HT-29 (cell line): ENCODE measurements at regions not wholly inside any gene's neighbourhood (a gene's known extent, or its start where the extent isn't known, plus 50 kb on each side); places are given as distances from the start of the nearest gene placed in this dataset.
A peak's percentile ranks its signal among the peaks of the same experiment; 100 is the strongest.

Source experiments
- DNase-seq: peaks from one replicate; pipeline ENCODE4 v3.0.0-alpha.2; 2015; ENCODE audit warnings: low spot score

- peak; percentile 18 for DNase-seq
These were observed 52.1 kb downstream of the MPP7 start for GRCh38 chr10:28250782-28251181.

GRCh38 chr10:28250358-28250757 is 52.5 kb downstream of the MPP7 start:
- DNase-seq, result no peak

DNA sequence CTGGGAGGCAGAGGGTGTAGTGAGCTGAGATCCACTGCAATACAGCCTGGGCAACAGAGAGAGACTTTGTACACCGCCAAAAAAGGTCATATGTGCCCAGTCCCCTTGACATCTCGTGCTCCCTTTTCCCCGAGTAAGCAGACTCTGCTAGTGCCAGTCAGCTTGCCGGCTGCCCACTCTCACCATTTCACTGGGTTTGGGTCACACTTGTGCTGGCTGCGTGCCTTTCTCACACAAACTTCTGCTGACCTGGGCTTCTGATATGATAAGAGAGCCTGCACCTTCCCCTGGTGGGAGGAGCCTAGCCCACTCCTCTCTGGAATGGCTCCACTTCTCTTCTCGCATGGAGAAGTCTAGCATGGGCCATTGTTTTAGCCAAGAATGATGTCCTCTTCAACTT is 53.4 kb downstream of the MPP7 start:
- no peak for DNase-seq

- no peak for DNase-seq
These were observed 54.8 kb downstream of the MPP7 start for GRCh38 chr10:28248092-28248491.

GRCh38 chr10:28246023-28246422 is 56.8 kb downstream of the MPP7 start:
- no peak for DNase-seq

GRCh38 chr10:28243923-28244322 is 58.9 kb downstream of the MPP7 start:
- no peak for DNase-seq

DNA sequence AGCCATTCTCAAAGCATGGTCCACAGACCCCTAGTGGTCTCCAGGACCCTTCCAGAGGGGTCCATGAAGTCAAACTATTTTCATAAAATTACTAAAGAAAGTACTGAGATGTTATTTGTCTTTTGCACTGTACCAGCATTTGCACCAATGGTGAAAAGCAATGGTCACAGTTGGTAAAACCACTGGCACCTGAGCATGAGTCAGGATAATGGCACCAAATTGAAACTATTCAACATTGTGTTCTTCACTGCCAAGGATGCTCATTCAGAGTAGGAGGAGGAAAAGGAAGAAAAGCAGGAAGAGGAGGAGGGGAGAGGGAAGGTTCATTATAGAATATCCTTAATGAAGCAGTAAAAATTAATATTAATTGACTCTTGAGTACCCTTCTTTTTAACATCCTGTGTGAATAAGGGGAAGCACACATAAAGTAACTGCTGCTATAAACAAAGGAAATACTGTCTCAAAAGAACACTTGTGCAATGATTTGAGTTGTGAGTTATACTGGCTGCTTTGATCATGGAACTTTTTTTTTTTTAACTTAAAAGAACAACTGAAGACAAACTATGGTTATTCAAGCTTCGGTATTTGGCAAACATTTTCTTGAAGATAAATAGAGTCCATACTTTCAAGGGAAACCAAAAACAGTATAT is 60.2 kb downstream of the MPP7 start:
- no peak for DNase-seq

- peak; percentile 85 for DNase-seq
These were observed 61.0 kb downstream of the MPP7 start for GRCh38 chr10:28241741-28242399.

DNA sequence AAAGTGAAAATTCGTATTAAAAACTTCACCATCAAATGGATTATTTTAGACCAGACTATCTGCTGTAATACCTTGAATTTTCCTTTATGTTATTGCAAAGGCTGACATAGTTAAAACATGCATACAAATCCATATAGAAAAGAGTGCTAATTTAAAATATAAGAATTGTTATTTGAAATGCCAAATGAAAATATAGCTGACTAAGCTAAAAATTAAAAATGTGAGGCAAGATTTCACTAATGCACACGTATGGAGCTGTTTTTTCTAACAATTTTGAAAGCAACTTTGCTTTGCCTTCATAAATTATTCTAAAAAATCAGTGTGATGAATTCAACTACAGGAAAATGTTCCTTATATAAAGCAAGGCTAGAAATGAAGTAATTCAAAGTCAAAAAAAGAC is 62.5 kb downstream of the MPP7 start:
- DNase-seq, result no peak

- no peak for DNase-seq
These were observed 66.3 kb downstream of the MPP7 start for GRCh38 chr10:28236591-28236990.

DNA sequence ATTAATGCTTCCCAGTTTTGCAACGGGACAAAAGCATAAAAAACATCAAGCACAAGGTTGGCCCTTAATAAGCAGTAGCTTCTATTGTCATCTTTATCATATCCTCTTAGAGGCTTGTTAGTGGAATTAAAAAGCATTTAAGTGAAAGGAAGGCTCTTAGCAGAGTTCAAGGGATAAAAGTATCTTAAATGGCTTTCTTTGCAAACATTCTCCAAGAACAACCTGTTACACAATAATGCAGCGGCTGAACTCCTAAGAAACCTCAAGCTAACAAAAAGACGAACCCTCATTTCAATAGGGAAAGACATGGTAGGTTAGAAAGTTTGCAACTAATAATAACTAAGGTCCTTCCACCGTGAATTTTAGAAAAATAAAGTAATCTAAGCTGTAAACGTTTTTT is 82.1 kb downstream of the MPP7 start:
- DNase-seq, result no peak

DNA sequence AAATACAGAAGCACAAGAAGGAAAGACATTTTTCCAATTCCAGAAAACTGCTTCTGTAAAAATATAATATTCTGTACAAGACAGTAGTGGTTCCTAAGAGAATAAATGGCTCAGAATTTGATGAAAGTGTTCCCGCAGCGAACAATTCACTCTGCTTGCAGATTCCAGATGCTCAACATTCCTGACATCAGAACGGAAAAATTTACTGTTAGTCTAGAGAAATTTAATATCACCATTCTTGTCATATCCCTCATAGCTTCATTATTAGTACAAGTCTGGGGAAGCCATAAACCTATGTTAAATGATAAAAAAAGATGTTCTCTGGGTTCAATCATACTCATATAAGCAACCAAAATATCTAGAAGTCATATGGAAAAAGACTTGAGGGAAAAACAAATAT is 83.6 kb downstream of the MPP7 start:
- no peak for DNase-seq

- no peak for DNase-seq
These were observed 85.0 kb downstream of the MPP7 start for GRCh38 chr10:28217848-28218247.

DNA sequence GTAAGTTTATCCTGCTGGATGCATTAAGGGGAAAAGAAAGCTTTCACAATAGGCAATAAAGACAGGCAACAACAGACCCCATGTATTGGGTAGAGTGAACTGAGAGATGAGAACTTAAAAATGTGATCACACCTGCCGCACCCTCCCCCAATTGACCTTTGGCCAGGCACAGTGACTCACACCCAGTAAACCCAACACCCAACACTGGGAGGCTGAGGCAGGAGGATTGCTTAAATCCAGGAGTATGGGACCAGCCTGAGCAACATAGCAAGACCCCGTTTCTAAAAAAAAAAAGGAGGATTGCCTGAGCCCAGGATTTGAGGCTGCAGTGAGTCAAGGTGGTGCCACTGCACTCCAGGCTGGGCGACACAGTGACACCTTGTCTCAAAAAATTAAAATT is 86.9 kb downstream of the MPP7 start:
- DNase-seq, result no peak

DNA sequence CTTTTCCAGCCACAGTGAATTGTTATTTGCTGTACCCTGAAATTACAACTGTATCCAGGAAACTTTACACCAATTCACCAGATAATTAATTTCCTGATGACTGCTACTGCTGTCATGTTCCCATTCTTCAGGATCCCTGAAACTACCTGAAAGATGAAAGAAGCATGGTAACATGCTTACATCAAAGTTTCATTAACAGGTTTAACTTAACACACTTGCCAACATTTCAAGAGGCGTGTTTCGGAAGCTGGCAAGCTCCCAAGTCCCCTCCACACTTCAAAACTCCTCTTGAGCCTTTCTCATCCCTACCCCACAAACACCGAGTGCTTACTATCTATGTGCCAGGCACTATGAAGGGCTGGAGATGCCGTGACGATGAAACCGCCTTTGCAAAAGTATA is 88.6 kb downstream of the MPP7 start:
- no peak for DNase-seq

DNA sequence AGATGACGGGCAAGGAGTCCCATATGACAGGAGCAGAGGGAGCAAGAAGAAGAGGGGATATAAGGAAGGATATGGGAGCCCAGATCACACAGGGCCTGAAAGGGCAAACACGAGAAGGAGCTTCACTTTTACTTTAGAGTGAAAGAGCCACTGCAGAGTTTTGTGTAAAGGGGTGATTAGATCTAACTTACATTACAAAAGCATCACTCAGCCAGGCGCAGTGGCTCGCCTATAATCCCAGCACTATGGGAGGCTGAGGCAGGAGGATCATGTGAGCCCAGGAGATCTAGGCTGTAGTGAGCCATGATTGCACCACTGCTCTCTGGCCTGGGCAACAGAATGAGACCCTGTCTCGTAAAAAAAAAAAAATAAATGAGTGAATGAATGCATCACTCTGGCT is 91.1 kb downstream of the MPP7 start:
- DNase-seq, result no peak

GRCh38 chr10:28207799-28208198 is 95.1 kb downstream of the MPP7 start:
- DNase-seq, result no peak

GRCh38 chr10:28202941-28203352 is 99.9 kb downstream of the MPP7 start:
- DNase-seq, result no peak

GRCh38 chr10:28201410-28202400 is 101.2 kb downstream of the MPP7 start:
- no peak for DNase-seq

DNA sequence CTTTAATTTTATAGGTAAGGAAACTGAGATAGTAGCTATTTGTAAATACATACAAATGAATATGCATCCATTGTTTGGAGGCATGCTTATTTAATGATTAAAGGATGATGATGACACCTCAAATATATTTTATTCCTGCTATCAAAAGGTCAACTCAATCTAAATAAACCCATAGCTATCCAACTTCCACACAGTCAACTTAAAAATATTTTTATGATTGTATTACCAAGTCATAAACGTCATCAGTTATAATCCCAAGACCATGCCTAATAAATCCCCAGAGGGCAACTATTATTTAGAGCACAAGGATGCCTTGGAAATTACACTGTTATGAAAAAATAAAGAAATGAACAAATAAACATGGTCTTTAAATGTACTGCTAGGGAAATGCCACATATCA is 102.1 kb downstream of the MPP7 start:
- DNase-seq, result no peak

- DNase-seq, result no peak
These were observed 102.9 kb downstream of the MPP7 start for GRCh38 chr10:28199941-28200340.

- no peak for DNase-seq
These were observed 112.7 kb downstream of the MPP7 start for GRCh38 chr10:28190196-28190595.
